NCI-H1417 (cell line): ENCODE measurements at regions not wholly inside any gene's neighbourhood (a gene's known extent, or its start where the extent isn't known, plus 50 kb on each side); places are given as distances from the start of the nearest gene placed in this dataset.
"Not testable (repeated sequence)": the region's sequence is repeated elsewhere in the genome, so short reads cannot be mapped to it uniquely, and the experiment has no call there.

Source experiments
- DNase-seq, 3 experiments: peaks; one replicate each; lab custom pipeline; 2025; lab: John Stamatoyannopoulos, UW

DNA sequence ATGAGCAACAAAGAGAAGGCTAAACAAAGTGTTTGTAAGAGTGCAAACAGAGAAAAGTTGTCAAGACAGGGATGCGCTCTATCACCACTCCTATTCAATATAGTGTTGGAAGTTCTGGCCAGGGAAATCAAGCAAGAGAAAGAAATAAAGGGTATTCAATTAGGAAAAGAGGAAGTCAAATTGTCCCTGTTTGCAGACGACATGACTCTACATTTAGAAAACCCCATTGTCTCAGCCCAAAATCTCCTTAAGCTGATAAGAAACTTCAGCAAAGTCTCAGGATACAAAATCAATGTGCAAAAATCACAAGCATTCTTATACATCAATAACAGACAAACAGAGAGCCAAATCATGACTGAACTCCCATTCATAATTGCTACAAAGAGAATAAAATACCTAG, 143.4 kb upstream of the POGK start:
- DNase-seq: not testable (repeated sequence)

GRCh38 chr1:166698771-166699170, 140.5 kb upstream of the POGK start:
- DNase-seq: no peak

GRCh38 chr1:166699613-166700012, 139.7 kb upstream of the POGK start:
- no peak for DNase-seq

DNA sequence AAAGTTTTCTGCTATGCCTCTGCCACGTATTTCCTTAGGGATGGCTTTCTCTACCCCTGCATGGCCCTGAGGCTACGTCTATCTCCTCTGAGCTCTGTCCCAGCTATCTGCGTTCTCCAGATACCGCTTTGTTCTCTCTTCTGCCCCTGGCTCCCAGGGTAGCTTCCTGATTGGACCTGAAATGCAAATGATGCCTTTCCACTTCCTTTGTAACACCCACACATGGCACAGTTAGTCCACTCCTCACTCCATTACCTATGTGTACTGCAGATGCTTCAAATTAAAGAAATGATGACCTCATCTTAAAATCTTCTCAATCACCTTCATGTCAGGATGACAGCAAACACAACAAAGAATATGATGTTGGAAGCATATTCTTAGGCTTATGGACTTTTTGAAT, 138.6 kb upstream of the POGK start:
- DNase-seq: no peak

- DNase-seq: no peak
Observed at GRCh38 chr1:166701603-166702100, 137.6 kb upstream of the POGK start.

DNA sequence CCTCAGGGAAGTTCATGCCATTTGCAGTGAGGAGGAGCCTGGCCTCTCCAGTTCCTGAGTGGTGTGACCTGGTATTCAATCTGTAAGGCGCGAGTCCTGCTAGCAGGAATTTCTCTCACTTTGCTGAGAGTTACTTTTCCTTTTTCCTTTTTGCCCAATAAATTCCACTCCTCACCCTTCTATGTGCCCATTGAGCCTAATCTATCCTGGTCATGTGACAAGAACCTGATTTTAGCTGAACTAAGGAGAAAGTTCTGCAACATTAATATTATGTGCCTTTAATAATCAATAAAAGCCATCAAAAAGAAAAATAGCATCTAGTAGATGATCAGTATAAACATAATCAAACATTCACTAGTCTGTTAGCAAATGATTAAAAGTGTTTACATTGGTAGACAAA, 136.1 kb upstream of the POGK start:
- DNase-seq: no peak

GRCh38 chr1:166703726-166704462, 135.4 kb upstream of the POGK start:
- no peak for DNase-seq

DNA sequence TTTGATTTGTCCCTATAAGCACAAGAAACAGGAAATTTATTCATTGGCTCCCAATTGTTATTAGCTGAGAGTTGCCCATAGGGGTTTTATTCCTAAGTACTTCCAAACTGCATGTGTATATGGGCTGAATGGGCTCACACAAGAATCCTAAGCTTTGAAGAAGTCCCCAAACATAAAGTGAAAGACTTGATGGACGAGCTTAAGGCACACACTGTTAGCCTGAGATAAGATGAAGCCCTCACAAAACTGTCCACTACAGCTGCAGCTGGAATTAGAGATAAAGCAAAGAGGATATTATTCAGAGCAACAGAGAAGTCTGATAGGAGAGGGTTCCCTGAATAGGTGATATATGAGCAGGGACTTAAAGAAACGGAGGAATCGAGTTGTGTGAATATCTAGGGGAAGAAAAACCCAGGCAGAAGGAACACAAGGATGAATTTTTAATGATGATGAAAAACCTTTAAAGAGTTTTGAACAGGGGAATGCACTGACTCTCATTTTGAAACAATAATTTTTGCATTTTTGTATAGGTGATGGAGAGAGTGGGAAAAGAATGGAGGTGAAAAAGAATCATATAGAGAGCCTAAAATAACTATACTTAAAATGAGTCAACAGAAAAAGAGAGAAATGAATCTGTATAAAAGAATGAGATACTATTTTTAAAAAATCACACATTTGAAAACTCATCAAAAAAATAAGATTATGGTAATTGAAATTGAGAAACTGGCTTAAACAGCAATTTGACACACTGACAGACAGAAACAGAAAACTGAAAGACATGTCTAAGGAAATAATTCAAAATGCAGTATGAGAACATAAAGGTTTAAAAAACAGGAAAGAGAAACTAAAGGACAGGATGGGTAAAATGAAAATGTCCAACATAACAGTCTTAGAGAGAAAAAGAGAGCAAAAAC, 133.6 kb upstream of the POGK start:
- peak in 1 of 3 experiments; percentile 5 for DNase-seq

GRCh38 chr1:166716620-166717019, 122.7 kb upstream of the POGK start:
- no peak for DNase-seq

DNA sequence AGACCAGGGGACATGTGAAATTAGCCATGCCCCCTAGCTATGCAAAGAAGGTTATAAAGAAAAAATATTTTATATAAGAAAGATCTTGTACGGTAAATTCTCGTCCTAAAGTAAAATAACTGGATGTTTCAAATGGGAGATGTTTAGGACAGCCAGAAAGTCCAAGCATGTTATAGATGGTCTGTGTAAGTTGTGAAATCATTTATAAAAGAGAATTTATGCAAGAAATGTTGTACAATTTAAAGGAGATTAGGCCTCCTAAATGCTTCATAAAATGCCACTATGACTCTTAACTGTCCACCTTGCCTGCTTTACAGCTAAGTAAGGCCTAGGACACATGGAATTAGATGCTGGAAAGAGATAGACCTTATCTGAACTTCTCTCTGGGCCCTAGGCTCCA, 118.1 kb upstream of the POGK start:
- no peak for DNase-seq

- no peak for DNase-seq
Observed at GRCh38 chr1:166730299-166730888, 108.9 kb upstream of the POGK start.

DNA sequence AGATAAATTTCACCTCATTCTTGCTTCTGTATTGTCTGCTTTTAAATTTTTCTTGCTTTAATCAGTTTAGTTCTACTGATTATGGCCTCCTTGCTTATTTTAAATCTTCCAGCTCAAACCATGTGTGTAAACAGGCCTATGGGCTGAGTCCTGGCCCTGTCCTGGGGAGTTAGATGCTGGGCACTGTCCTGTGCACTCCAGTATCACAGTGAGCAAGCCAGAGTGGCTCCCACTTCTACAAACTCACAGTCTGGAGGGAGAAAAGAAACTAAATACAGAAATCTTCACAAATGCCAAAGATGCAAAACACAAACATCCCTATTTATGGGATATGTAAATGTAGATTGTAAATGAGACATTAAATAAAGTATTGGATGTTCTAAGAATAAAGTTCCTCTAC, 101.1 kb upstream of the POGK start:
- no peak for DNase-seq

DNA sequence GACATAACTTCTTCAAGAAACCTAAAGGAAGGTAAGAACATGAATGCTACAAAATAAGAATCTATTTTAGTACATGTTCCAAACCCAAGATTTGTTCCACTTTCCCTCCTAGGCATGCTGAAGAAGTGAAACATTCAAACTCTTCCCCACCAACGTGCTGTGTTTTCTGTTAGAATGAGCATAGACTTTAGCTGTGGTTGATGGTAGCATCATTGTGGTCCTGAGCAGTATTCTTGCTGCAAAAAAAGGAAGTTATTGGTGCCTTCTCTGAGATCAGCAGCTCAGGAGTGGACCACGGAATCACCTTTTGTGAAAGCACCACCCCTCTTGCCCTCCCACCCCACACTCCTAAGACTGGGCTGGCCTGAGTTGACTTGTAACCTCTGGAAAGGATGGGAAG, 100.4 kb upstream of the POGK start:
- DNase-seq: no peak

DNA sequence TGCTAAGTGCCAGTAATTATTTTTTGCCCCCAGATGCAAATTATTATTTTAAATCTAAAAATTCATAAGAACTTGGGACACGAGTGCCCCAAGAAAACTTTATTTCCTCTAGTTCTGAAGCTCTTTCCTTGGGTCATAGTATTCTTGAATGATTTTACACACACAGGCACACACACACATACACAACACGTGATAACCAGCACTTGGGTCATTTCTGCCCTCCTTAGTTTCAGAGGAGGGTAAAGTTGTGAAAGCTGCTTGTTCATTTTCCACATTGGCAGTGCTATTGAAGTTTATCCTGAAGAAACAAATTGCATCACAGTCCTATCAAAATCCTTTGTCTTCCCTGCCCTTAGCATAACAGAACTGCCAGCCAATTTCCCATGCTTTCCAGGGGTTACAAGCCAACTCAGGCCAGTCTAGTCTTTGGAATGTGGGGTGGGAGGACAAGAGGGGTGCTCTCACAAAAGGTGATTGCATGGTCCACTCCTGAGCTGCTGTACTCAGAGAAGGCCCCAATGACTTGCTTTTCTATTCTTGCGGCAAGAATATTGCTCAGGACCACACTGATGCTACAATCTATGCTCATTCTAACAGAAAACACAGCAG, 98.5 kb upstream of the POGK start:
- no peak for DNase-seq

- no peak for DNase-seq
Observed at GRCh38 chr1:166763318-166763717, 76.0 kb upstream of the POGK start.

DNA sequence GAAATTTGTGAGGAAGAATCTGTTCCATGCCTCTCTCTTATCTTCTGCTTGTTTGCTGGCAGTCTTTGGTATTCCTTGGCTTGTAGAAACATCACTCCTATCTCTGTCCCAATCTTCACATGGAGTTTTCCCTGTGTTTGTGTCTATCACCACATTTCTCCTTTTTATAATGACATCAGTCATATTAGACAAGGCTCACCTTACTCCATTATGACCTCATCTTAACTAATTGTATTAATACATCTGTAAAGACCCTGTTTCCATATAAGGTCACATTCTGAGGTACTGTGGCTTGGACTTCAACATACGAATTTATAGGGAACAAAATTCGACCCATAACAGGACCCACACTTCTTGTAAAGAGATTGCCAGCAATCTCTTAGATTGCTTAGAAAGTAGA, 72.3 kb upstream of the POGK start:
- DNase-seq: no peak

DNA sequence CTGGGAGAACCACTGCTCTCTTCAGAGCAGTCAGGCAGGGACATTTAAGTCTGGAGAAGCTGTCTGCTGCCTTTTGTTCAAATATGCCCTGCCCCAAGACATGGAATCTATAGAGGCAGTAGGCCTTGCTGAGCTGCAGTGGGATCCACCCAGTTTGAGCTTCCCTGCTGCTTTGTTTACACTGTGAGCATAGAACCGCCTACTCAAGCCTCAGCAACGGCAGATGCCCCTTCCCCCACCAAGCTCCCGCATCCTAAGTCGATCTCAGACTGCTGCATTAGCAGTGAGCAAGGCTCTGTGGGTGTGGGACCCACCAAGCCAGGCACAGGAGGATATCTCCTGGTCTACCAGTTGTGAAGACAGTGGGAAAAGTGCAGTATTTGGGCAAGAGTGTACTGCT, 54.6 kb upstream of the POGK start:
- DNase-seq: peak in 2 of 3 experiments; percentile 5 to 23

- DNase-seq: no peak
Observed at GRCh38 chr1:166785987-166786386, 53.3 kb upstream of the POGK start.

GRCh38 chr1:166789286-166789685, 50.0 kb upstream of the POGK start:
- DNase-seq: no peak
